HG03064 (cell line): ENCODE measurements at regions not wholly inside any gene's neighbourhood (a gene's known extent, or its start where the extent isn't known, plus 50 kb on each side); places are given as distances from the start of the nearest gene placed in this dataset.
"Not testable (repeated sequence)": the region's sequence is repeated elsewhere in the genome, so short reads cannot be mapped to it uniquely, and the experiment has no call there.

Source experiments
- ATAC-seq: cut with Tn5 transposase; IDR thresholded peaks from one replicate; pipeline ENCODE4 v1.9.1; 2021; ENCODE audit warnings: low read depth; ENCODE audit not compliant: unreplicated experiment

DNA sequence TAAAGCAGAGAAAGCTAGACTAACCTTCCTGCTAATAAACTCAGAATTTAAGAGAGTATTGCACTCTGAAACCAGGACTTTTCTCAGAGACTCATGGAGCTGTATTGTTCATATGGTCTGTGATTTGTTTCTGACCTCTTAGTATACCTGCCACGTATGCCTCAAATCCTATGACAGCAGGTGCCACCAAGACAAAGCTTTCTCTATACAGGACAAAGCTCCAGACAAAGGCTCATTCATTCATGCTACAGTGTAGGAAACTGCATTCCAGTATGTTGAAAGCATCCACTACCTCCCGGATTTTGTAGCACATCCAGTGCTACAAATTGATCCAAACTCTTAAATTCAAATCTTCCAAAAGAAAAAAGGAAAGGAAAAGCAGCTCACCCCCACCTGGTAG lies 178.3 kb downstream of the CHIC2 start:
- ATAC-seq, result no peak

GRCh38 chr4:53885668-53886067 lies 178.7 kb downstream of the CHIC2 start:
- no peak for ATAC-seq

DNA sequence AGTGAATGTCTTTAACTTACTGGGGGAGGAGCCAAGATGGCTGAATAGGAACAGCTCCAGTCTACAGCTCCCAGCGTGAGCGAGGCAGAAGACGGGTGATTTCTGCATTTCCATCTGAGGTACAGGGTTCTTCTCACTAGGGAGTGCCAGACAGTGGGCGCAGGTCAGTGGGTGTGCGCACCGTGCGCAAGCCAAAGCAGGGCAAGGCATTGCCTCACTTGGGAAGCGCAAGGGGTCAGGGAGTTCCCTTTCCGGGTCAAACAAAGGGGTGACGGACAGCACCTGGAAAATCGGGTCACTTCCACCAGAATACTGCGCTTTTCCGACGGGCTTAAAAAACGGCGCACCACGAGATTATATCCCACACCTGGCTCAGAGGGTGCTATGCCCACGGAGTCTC lies 187.3 kb downstream of the CHIC2 start:
- ATAC-seq, result not testable (repeated sequence)

GRCh38 chr4:53866055-53866454 lies 198.3 kb downstream of the CHIC2 start:
- ATAC-seq, result no peak

DNA sequence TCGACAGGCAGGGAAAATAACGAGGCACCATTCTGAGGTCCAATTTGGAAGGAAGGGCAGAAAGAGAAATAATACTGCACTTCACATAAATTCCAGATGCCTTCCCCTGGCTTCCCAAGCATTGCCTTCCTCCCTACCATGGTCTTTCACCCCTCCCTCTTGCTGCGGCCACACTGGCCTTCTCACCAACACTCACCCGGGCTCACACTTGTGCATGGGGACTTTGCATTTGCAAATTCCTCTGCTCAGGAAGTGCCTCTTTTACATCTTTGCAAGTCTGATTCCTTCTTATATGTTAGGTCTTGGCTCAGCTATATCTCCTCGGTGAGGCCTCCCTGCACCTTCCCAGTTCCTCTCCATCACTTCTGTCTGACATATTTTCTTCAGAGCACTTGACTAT lies 199.4 kb downstream of the CHIC2 start:
- ATAC-seq, result no peak

DNA sequence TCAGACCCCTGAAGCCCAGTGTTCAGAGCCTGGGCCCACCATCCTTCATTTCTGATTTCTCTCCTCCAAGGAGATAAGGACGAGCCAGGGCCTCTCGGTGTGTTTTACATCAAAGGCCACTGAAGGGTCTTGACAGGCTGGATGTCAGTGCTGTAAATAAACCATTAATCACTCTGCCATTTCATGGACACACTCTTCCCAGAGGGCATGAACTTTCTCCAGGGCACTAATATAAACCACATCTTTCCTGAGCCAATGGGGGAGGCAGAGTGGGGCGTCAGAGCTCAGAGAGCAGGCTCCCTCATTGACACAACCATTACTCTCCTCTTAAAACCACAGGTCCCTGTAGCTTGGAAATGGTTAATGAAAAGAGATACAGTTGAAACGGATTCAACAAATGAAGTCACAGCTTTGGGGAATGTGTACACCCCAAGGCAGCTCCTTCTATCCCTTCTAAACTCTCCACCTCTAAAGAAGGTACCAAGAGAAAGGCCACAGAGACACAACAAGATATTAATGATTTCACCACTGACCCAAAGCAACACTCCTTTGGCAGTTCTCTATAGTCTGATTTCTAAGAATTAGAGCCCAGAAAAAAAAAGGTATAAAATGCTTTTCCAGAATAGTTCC lies 200.6 kb downstream of the CHIC2 start:
- ATAC-seq, result no peak

DNA sequence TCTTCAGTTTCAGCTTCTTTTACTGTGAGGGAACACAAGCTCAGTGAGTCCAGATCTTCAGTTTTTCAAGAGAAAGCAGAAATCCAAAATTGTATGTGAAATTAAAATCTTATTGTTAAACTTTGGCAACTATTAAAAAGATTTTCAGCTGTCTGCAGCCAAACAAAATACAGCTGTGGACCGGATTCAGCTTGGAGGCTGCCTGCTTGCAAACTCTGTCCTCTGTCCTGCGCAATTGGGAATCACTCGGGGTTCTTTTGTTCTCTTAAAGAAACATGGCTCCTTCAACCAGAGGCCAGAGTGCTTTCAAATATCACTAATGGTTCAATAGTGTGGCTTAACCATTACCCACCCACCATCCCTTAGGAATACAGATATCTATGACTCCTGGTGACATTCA lies 201.2 kb downstream of the CHIC2 start:
- no peak for ATAC-seq

- ATAC-seq, result no peak
Observed at GRCh38 chr4:53861856-53862610, 202.4 kb downstream of the CHIC2 start.

- ATAC-seq, result no peak
Observed at GRCh38 chr4:53859305-53859704, 205.1 kb downstream of the CHIC2 start.

DNA sequence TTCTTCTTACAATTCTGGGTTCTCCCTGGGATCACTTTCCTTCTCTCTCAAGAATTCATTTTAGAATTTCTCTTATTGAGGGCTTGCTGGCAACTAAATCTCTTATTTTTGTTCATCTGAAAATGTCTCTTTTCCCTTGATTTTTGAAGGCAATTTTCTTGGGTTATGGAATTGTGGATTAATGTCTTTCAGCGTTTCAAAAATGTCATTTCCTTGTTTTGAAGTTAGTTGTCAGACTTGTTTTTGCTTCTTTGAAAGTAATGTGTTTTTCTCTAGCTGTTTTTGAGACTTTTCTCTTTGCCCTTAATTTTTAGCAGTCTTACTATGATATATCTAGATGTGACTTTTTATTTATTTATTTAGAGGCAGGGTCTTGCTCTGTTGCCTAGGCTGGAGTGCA lies 205.7 kb downstream of the CHIC2 start:
- ATAC-seq, result no peak

GRCh38 chr4:53855581-53856250 lies 208.7 kb downstream of the CHIC2 start:
- ATAC-seq, result no peak

- no peak for ATAC-seq
Observed at GRCh38 chr4:53854991-53855568, 209.3 kb downstream of the CHIC2 start.

DNA sequence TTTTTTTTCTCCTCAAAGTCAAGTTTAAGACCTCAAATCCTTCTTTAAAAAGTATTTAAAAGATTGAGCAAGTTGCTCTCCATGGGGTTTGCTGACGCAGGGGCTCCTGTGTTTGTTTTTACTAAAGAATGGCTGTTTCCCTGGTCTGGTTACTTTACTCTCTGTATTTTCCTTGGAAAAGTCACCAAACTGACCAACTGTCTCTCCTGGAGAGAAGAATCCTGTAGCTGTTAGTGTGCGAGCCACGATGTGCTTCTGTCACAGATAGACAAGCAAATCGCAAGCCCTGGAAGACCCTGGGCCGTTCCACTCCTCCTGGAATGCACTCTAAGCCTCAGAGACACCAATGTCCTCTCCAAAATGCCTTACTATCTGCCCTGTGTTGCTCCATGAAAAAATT lies 212.1 kb downstream of the CHIC2 start:
- ATAC-seq, result no peak

DNA sequence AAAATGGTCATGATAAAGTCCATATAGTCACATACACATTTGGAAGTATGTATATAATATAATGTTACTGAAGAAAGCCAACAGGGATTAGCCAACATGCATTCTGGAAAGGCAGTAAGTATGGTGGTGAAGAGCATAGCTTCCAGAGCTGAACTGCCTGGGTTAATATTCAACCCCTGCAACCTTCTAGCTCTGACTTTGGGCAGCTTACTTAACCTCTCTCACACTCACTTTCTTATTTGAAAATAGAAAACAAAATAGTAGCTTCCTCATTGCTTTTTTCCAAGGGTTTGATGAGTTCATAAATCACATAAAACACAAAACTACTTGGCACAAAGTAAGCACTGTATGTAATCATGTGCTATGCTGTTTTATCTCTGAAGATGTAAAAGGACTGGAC lies 216.4 kb downstream of the CHIC2 start:
- ATAC-seq, result no peak

- no peak for ATAC-seq
Observed at GRCh38 chr4:53844551-53844950, 219.9 kb downstream of the CHIC2 start.

DNA sequence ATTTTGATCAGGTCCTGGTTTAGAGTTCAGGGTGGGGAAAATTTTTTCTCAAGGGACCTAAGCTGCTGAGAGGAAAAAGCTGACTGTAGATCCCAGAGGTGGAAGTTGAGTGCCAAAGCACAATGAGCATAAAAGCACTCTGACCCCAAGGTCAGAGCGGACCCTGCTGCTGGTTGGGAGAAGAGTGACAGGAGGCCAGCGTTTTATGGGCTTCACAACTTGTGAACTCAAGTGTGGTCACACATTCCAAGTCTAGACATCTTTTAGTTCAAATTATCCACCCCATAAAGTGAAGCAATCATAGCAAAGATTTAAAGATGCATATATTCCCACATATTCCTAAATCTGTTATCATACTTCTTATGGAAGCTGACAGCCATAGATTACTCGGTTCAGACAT lies 220.3 kb downstream of the CHIC2 start:
- no peak for ATAC-seq

DNA sequence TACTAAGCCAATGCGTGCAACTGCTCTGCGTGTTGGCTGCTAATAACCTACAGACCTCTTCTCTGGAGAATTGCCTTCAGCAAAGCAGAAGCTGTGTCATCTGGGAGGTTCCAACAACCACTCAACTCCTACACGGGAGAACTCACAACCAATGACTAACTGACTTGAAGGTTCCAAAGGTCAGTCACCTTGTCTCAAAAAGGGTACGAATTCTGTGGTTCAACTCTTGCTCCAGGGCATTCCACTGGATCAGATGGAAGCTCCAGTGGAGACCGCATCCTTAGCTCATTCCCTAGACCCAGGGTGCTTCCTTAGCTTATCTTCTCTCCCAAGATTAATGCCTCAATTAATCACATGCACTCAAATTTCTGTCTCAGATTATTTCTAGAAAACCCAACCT lies 222.7 kb downstream of the CHIC2 start:
- ATAC-seq, result no peak

DNA sequence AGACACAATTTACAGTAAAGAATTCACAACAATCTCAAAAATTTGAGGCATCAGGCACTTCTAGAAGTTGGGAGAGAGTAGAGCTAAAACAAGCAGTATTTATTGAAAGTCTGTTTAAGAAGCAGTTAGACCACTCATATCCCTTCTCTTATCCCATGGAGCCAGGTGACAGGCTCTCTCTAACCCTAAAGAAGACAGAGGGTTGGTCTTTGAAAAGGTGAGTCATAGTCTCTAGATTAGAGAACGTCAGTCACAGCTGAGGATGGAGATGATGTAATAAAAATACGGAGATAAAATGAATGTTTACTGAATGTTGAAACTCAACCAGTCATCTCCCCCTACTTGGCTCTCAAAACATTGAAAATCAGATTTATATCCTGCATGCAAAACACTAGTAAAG lies 223.8 kb downstream of the CHIC2 start:
- ATAC-seq, result no peak

- ATAC-seq, result not testable (repeated sequence)
Observed at GRCh38 chr4:53833302-53834003, 231.0 kb downstream of the CHIC2 start.

DNA sequence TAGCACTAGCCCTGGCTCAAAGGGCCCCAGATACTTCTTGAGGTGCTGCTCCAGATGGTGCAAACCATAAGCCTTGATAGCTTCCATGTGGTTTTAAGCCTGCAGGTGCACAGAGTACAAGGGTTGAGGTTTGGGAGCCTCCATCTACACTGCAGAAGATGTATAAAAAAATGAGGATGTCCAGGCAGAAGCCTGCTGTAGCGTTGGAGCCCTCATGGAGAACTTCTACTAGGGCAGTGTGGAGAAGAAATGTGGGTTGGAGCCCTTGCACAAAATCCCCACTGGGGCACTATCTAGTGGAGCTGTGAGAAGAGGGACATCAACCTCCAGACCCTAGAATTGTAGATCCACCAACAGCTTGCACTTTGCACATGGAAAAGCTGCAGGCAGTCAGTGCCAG lies 231.9 kb downstream of the CHIC2 start:
- ATAC-seq, result no peak

DNA sequence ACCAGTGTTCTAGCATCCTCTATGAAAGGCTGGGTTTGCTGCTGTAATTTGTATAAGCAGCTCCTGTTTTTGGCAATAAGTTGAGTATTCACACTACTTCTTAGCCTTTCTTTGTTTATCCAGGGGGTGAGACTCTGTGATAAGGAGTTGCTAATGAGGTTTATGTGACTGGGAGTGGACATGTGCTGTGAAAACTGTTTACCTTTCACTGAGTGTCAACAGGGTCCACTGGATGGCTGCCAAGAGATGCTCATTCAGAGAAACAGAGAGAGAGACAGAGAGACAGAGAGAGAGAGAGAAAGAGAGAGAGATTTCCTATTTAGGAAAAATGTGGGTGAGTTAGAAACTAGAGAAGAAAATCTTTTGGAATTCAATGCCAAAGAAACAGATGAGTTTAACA lies 233.9 kb downstream of the CHIC2 start:
- no peak for ATAC-seq
